Trophoblast cell (in vitro differentiated cells and primary cell): ENCODE measurements at regions not wholly inside any gene's neighbourhood (a gene's known extent, or its start where the extent isn't known, plus 50 kb on each side); places are given as distances from the start of the nearest gene placed in this dataset.
"Not testable (repeated sequence)": the region's sequence is repeated elsewhere in the genome, so short reads cannot be mapped to it uniquely, and the experiment has no call there.

Experiments
- DNase-seq, 2 donors: peaks; one replicate each; pipeline ENCODE4 v3.0.0-alpha.2; 2016
- H2AFZ ChIP-seq: 2 replicates; pipeline ENCODE4 v1.6.1; 2013; ENCODE audit warnings: low read length, moderate library complexity, mild to moderate bottlenecking; ENCODE audit not compliant: insufficient read depth, poor library complexity
- H2AK5ac ChIP-seq: 2 replicates; pipeline ENCODE4 v1.6.1; 2013; ENCODE audit warnings: mild to moderate bottlenecking, low read length
- H2BK120ac ChIP-seq: 2 replicates; pipeline ENCODE4 v1.6.1; 2013; ENCODE audit warnings: low read length, mild to moderate bottlenecking, moderate library complexity; ENCODE audit not compliant: insufficient read depth, poor library complexity
- H2BK12ac ChIP-seq: 2 replicates; pipeline ENCODE4 v1.6.1; 2013; ENCODE audit warnings: mild to moderate bottlenecking, low read length, moderate library complexity
- H2BK5ac ChIP-seq: 2 replicates; pipeline ENCODE4 v1.6.1; 2013; ENCODE audit warnings: low read length, low read depth, moderate library complexity, mild to moderate bottlenecking; ENCODE audit not compliant: poor library complexity
- H3K14ac ChIP-seq: 2 replicates; pipeline ENCODE4 v1.6.1; 2013; ENCODE audit warnings: mild to moderate bottlenecking, low read length
- H3K18ac ChIP-seq: 2 replicates; pipeline ENCODE4 v1.6.1; 2013; ENCODE audit warnings: mild to moderate bottlenecking, low read length
- H3K23ac ChIP-seq: 2 replicates; pipeline ENCODE4 v1.6.1; 2013; ENCODE audit warnings: low read length
- H3K27ac ChIP-seq: 2 replicates; pipeline ENCODE4 v1.5.1; 2013; ENCODE audit warnings: low read depth, mild to moderate bottlenecking, inconsistent platforms, low read length, moderate library complexity
- H3K27me3 ChIP-seq: 2 replicates; pipeline ENCODE4 v1.6.1; 2013; ENCODE audit warnings: inconsistent platforms, mild to moderate bottlenecking, low read length, moderate library complexity; ENCODE audit not compliant: insufficient read depth
- H3K36me3 ChIP-seq, 2 experiments: 1 replicate in 1 of 2; 2 replicates in 1 of 2; pipeline ENCODE4 v1.6.1; 2013; ENCODE audit warnings: low read length in 2 of 2, mild to moderate bottlenecking in 2 of 2, moderate library complexity in 1 of 2; ENCODE audit not compliant: insufficient read depth in 2 of 2, control insufficient read depth in 1 of 2
- H3K4ac ChIP-seq: 2 replicates; pipeline ENCODE4 v1.6.1; 2013; ENCODE audit warnings: low read depth, mild to moderate bottlenecking, low read length, moderate library complexity
- H3K4me1 ChIP-seq, 2 experiments: 1 replicate in 1 of 2; 2 replicates in 1 of 2; pipeline ENCODE4 v1.6.1; 2013; ENCODE audit warnings: low read length in 2 of 2, mild to moderate bottlenecking in 2 of 2, moderate library complexity in 1 of 2; ENCODE audit not compliant: insufficient read depth in 2 of 2, control insufficient read depth in 1 of 2
- H3K4me2 ChIP-seq: 2 replicates; pipeline ENCODE4 v1.6.1; 2013; ENCODE audit warnings: inconsistent platforms, mild to moderate bottlenecking, low read length, moderate library complexity
- H3K4me3 ChIP-seq: 2 replicates; pipeline ENCODE4 v1.5.1; 2013; ENCODE audit warnings: mild to moderate bottlenecking, low read depth, low read length, inconsistent platforms
- H3K79me1 ChIP-seq: one replicate; pipeline ENCODE4 v1.6.1; 2013; ENCODE audit warnings: low read length
- H3K79me2 ChIP-seq: 2 replicates; pipeline ENCODE4 v1.6.1; 2013; ENCODE audit warnings: low read length, mild to moderate bottlenecking; ENCODE audit not compliant: control insufficient read depth, insufficient read depth, poor library complexity
- H3K9ac ChIP-seq: 2 replicates; pipeline ENCODE4 v1.6.1; 2013; ENCODE audit warnings: mild to moderate bottlenecking, low read length
- H3K9me3 ChIP-seq: 2 replicates; pipeline ENCODE4 v1.6.1; 2013; ENCODE audit warnings: low read depth, mild to moderate bottlenecking, control low read depth, inconsistent platforms, low read length; ENCODE audit not compliant: insufficient read depth
- H4K12ac ChIP-seq: 2 replicates; pipeline ENCODE4 v1.6.1; 2013; ENCODE audit warnings: low read depth, mild to moderate bottlenecking, low read length, moderate library complexity
- H4K8ac ChIP-seq: 2 replicates; pipeline ENCODE4 v1.6.1; 2013; ENCODE audit warnings: low read depth, mild to moderate bottlenecking, low read length, moderate library complexity
- H4K91ac ChIP-seq: one replicate; pipeline ENCODE4 v1.6.1; 2013; ENCODE audit warnings: low read depth, mild to moderate bottlenecking, low read length, moderate library complexity
- WGBS: extraction: QIAGEN DNeasy Blood & Tissue Kit; methylation state at CpG from one replicate; pipeline ENCODE4 v1.1.7; 2013; ENCODE audit warnings: missing lambda C conversion rate; ENCODE audit not compliant: insufficient read length, insufficient coverage; ENCODE audit errors: extremely low coverage; 5-methylcytosine and 5-hydroxymethylcytosine counted together

GRCh38 chr10:60523371-60523770 is 133.7 kb upstream of the ANK3 start:
- not testable (repeated sequence) for H3K23ac ChIP-seq, H4K12ac ChIP-seq, H3K4me2 ChIP-seq, H2BK12ac ChIP-seq, H3K14ac ChIP-seq, H3K36me3 ChIP-seq, H2AK5ac ChIP-seq, H3K27ac ChIP-seq, H2BK120ac ChIP-seq, H4K91ac ChIP-seq, H3K4me1 ChIP-seq, H4K8ac ChIP-seq, H3K9ac ChIP-seq, H3K4ac ChIP-seq, H3K79me2 ChIP-seq, H3K27me3 ChIP-seq, H2AFZ ChIP-seq, H3K18ac ChIP-seq, H2BK5ac ChIP-seq, DNase-seq, H3K79me1 ChIP-seq, H3K4me3 ChIP-seq, H3K9me3 ChIP-seq
- no CpG with 5 or more reads among the region's 4 CpGs for WGBS

- no peak for DNase-seq
These were observed 132.9 kb upstream of the ANK3 start for GRCh38 chr10:60522617-60523016.

DNA sequence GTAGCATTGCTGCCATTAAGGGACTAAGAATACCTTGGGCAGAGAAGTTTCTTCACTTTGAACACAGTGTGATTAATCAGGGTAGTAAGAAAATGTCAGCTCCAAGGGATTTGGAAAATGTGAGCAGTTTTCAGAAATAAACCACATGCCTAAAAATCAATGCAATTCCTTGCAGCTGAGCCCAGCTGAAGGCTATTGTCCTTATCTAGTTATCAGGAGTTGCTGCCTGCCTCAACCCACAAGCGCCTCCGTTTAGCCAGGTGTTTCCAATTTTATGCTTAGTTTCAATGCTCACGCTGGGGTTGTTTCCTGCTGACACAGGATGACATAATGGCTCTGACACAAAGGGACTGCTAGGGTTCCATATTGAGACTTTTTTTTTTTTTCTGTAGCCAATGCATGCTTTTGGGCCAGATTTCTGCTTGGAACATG is 132.3 kb upstream of the ANK3 start:
- Histone ChIP-seq H3K79me1 (no peaks in the 10 kb centered on the region), H3K4me3 (no peak overlapping the region), H2BK12ac (no peak overlapping the region), H3K79me2 (no peaks in the 10 kb centered on the region), H4K12ac (no peak overlapping the region), H3K4me1 (peaks cover 0 to 2% of the 10 kb centered on the region in 2 experiments), H2AFZ (no peak overlapping the region), H4K8ac (no peak overlapping the region), H2BK120ac (no peak overlapping the region), H3K27me3 (no peaks in the 10 kb centered on the region), H3K36me3 (no peaks in the 10 kb centered on the region), H4K91ac (no peak overlapping the region), H3K27ac (no peak overlapping the region), H2AK5ac (no peak overlapping the region), H3K23ac (no peak overlapping the region), H3K4me2 (no peak overlapping the region), H3K9ac (no peak overlapping the region), H3K14ac (no peak overlapping the region), H2BK5ac (no peak overlapping the region), H3K9me3 (no peaks in the 10 kb centered on the region), H3K18ac (no peak overlapping the region), H3K4ac (no peak overlapping the region)
- WGBS = no CpG with 5 or more reads among the region's 3 CpGs
- peak in 1 of 2 donors; percentile 19 for DNase-seq

More at GRCh38 chr10:60522617-60523016, 132.9 kb upstream of the ANK3 start:
- Histone ChIP-seq H3K4me1 (peaks cover 0 to 2% of the 10 kb centered on the region in 2 experiments), H3K23ac (no peak overlapping the region), H3K36me3 (no peaks in the 10 kb centered on the region), H3K4ac (no peak overlapping the region), H2BK5ac (no peak overlapping the region), H3K27me3 (no peaks in the 10 kb centered on the region), H3K4me2 (no peak overlapping the region), H3K27ac (no peak overlapping the region), H4K12ac (no peak overlapping the region), H3K9me3 (no peaks in the 10 kb centered on the region), H3K18ac (no peak overlapping the region), H2BK12ac (no peak overlapping the region), H2AFZ (no peak overlapping the region), H2AK5ac (no peak overlapping the region), H4K91ac (no peak overlapping the region), H3K4me3 (no peak overlapping the region), H3K79me2 (no peaks in the 10 kb centered on the region), H3K79me1 (no peaks in the 10 kb centered on the region), H2BK120ac (no peak overlapping the region), H4K8ac (no peak overlapping the region), H3K9ac (no peak overlapping the region), H3K14ac (no peak overlapping the region)
- WGBS = no CpG with 5 or more reads among the region's 2 CpGs

GRCh38 chr10:60518745-60519144 is 129.1 kb upstream of the ANK3 start:
- Histone ChIP-seq H3K4me1 (peaks cover 0 to 2% of the 10 kb centered on the region in 2 experiments), H3K36me3 (no peaks in the 10 kb centered on the region), H2BK12ac (no peak overlapping the region), H3K27ac (no peak overlapping the region), H4K91ac (no peak overlapping the region), H3K18ac (no peak overlapping the region), H4K12ac (no peak overlapping the region), H3K79me1 (no peaks in the 10 kb centered on the region), H3K4me3 (no peak overlapping the region), H3K4ac (no peak overlapping the region), H2BK120ac (no peak overlapping the region), H3K23ac (no peak overlapping the region), H4K8ac (no peak overlapping the region), H2AFZ (no peak overlapping the region), H3K79me2 (no peaks in the 10 kb centered on the region), H3K14ac (no peak overlapping the region), H3K9me3 (no peaks in the 10 kb centered on the region), H2BK5ac (no peak overlapping the region), H3K9ac (no peak overlapping the region), H3K27me3 (no peaks in the 10 kb centered on the region), H2AK5ac (no peak overlapping the region), H3K4me2 (no peak overlapping the region)
- no peak for DNase-seq
- no CpG with 5 or more reads among the region's 4 CpGs for WGBS
